ENCODE measurements at regions not wholly inside any gene's neighbourhood (a gene's known extent, or its start where the extent isn't known, plus 50 kb on each side); places are given as distances from the start of the nearest gene placed in this dataset.
"Not testable (repeated sequence)": the region's sequence is repeated elsewhere in the genome, so short reads cannot be mapped to it uniquely, and the experiment has no call there.

- not testable (repeated sequence) for H3K27ac Mint-ChIP-seq; DNase-seq; H3K36me3 Mint-ChIP-seq; H3K9me3 Mint-ChIP-seq; ATAC-seq (ENCODE audit: low read depth in 2 of 2); H3K4me3 Mint-ChIP-seq; H3K4me1 Mint-ChIP-seq; H3K27me3 Mint-ChIP-seq
Measured at GRCh38 chr17:64721556-64721955, 59.4 kb upstream of the SMURF2 start.

GRCh38 chr17:64720253-64720652 lies 58.1 kb upstream of the SMURF2 start:
- ATAC-seq (ENCODE audit: low read depth in 2 of 2); H3K27me3 Mint-ChIP-seq; H3K4me3 Mint-ChIP-seq; H3K27ac Mint-ChIP-seq; H3K36me3 Mint-ChIP-seq; H3K9me3 Mint-ChIP-seq; DNase-seq; H3K4me1 Mint-ChIP-seq: not testable (repeated sequence)

GRCh38 chr17:64719517-64719916 lies 57.4 kb upstream of the SMURF2 start:
- not testable (repeated sequence) for H3K27ac Mint-ChIP-seq; H3K4me1 Mint-ChIP-seq; H3K4me3 Mint-ChIP-seq; H3K27me3 Mint-ChIP-seq; H3K36me3 Mint-ChIP-seq; DNase-seq; ATAC-seq (ENCODE audit: low read depth in 2 of 2); H3K9me3 Mint-ChIP-seq

- H3K4me1 Mint-ChIP-seq; ATAC-seq (ENCODE audit: low read depth in 2 of 2); DNase-seq; H3K27me3 Mint-ChIP-seq; H3K9me3 Mint-ChIP-seq; H3K36me3 Mint-ChIP-seq; H3K4me3 Mint-ChIP-seq: not testable (repeated sequence)
- H3K27ac Mint-ChIP-seq: peak overlapping the region in 1 of 6 donors; percentile 15
Measured at GRCh38 chr17:64718816-64719215, 56.7 kb upstream of the SMURF2 start.

GRCh38 chr17:64718058-64718457 lies 56.0 kb upstream of the SMURF2 start:
- Mint-ChIP-seq H3K4me1 (peaks cover 3 to 12% (median 10%) of the 10 kb centered on the region in 3 donors), H3K36me3 (no peaks in the 10 kb centered on the region), H3K4me3 (no peak overlapping the region), H3K27me3 (no peaks in the 10 kb centered on the region), H3K9me3 (no peaks in the 10 kb centered on the region), H3K27ac (no peak overlapping the region)
- ATAC-seq (ENCODE audit: low read depth in 2 of 2) (no peak), DNase-seq (no peak)

GRCh38 chr17:64716496-64716895 lies 54.4 kb upstream of the SMURF2 start:
- not testable (repeated sequence) for H3K4me3 Mint-ChIP-seq; H3K27me3 Mint-ChIP-seq; DNase-seq; H3K36me3 Mint-ChIP-seq; H3K27ac Mint-ChIP-seq; H3K9me3 Mint-ChIP-seq; ATAC-seq (ENCODE audit: low read depth in 2 of 2)
- H3K4me1 Mint-ChIP-seq: peaks cover 7 to 27% (median 15%) of the 10 kb centered on the region in 3 donors

- Mint-ChIP-seq H3K4me3 (peak overlapping the region; percentile 67 to 91 (median 84)), H3K27ac (peak overlapping the region; percentile 51 to 94 (median 84)), H3K4me1 (peaks cover 17 to 36% (median 27%) of the 10 kb centered on the region in 3 donors)
- not testable (repeated sequence) for H3K9me3 Mint-ChIP-seq, H3K27me3 Mint-ChIP-seq, DNase-seq, H3K36me3 Mint-ChIP-seq
- peak; percentile 68 to 70 for ATAC-seq (ENCODE audit: low read depth in 2 of 2)
Measured at GRCh38 chr17:64713786-64714185, 51.7 kb upstream of the SMURF2 start.

GRCh38 chr17:64712557-64713351 lies 50.6 kb upstream of the SMURF2 start:
- not testable (repeated sequence) for H3K9me3 Mint-ChIP-seq, H3K27me3 Mint-ChIP-seq, H3K36me3 Mint-ChIP-seq, DNase-seq
- ATAC-seq (ENCODE audit: low read depth in 2 of 2): peak; percentile 57 to 63
- Mint-ChIP-seq H3K27ac (peak overlapping the region in 3 of 6 donors; percentile 67 to 93 (median 78)), H3K4me1 (peaks cover 17 to 44% (median 34%) of the 10 kb centered on the region in 3 donors), H3K4me3 (peak overlapping the region; percentile 67 to 91 (median 83))
